Hepatocyte (in vitro differentiated cells): ENCODE measurements at regions not wholly inside any gene's neighbourhood (a gene's known extent, or its start where the extent isn't known, plus 50 kb on each side); places are given as distances from the start of the nearest gene placed in this dataset.
A peak's percentile ranks its signal among the peaks of the same experiment; 100 is the strongest.

ENCODE experiments used
- DNase-seq: peaks from one replicate; pipeline ENCODE4 v3.0.0-alpha.2; 2016; ENCODE audit warnings: low spot score
- H2AFZ ChIP-seq: fragments of 200-600 bp; sonication (generic); 2 replicates; pipeline ENCODE4 v1.6.0; 2016; ENCODE audit warnings: antibody characterized with exemption, mild to moderate bottlenecking
- H3K27ac ChIP-seq: fragments of 200-600 bp; sonication (generic); 2 replicates; pipeline ENCODE4 v1.5.1; 2016; ENCODE audit warnings: mild to moderate bottlenecking
- H3K27me3 ChIP-seq: fragments of 200-600 bp; sonication (generic); 2 replicates; pipeline ENCODE4 v1.6.1; 2016
- H3K36me3 ChIP-seq: fragments of 200-600 bp; sonication (generic); replicated peaks from 2 replicates; pipeline ENCODE4 v1.5.1; 2016; ENCODE audit warnings: low read depth; ENCODE audit not compliant: insufficient read depth
- H3K4me1 ChIP-seq: fragments of 200-600 bp; sonication (generic); 2 replicates; pipeline ENCODE4 v1.5.1; 2016; ENCODE audit warnings: mild to moderate bottlenecking, moderate library complexity; ENCODE audit not compliant: insufficient read depth
- H3K4me2 ChIP-seq: fragments of 200-600 bp; sonication (generic); 2 replicates; pipeline ENCODE4 v1.6.0; 2016
- H3K4me3 ChIP-seq: fragments of 200-600 bp; sonication (generic); 2 replicates; pipeline ENCODE4 v1.5.1; 2016; ENCODE audit warnings: mild to moderate bottlenecking
- H3K79me2 ChIP-seq: fragments of 200-600 bp; sonication (generic); 2 replicates; pipeline ENCODE4 v1.6.0; 2017; ENCODE audit warnings: mild to moderate bottlenecking
- H3K9me2 ChIP-seq: fragments of 200-600 bp; sonication (generic); replicated peaks from 2 replicates; pipeline ENCODE4 v1.6.0; 2017; ENCODE audit warnings: mild to moderate bottlenecking; ENCODE audit not compliant: insufficient read depth
- H3K9me3 ChIP-seq: fragments of 200-600 bp; sonication (generic); 2 replicates; pipeline ENCODE4 v1.5.1; 2016; ENCODE audit warnings: low read depth, mild to moderate bottlenecking
- H4K20me1 ChIP-seq: fragments of 200-600 bp; sonication (generic); 2 replicates; pipeline ENCODE4 v1.6.0; 2016; ENCODE audit warnings: mild to moderate bottlenecking; ENCODE audit not compliant: insufficient read depth, poor library complexity, severe bottlenecking
- CTCF ChIP-seq: fragments of 200-600 bp; sonication (generic); IDR thresholded peaks from 2 replicates; pipeline ENCODE4 v1.5.1; 2016; ENCODE audit warnings: antibody characterized with exemption, mild to moderate bottlenecking; ENCODE audit not compliant: poor library complexity
- EZH2 ChIP-seq: fragments of 200-600 bp; sonication (generic); IDR thresholded peaks from 2 replicates; pipeline ENCODE4 v1.6.1; 2016; ENCODE audit warnings: antibody characterized with exemption, mild to moderate bottlenecking, borderline replicate concordance
- EZH2phosphoT487 ChIP-seq: fragments of 200-600 bp; sonication (generic); IDR thresholded peaks from one replicate; pipeline ENCODE4 v1.6.1; 2018; ENCODE audit warnings: antibody characterized with exemption, mild to moderate bottlenecking, low read depth, moderate library complexity; ENCODE audit not compliant: unreplicated experiment, severe bottlenecking
- WGBS: methylation state at CpG from one replicate; pipeline ENCODE4 v1.1.6; 2016; ENCODE audit warnings: low lambda C conversion rate; ENCODE audit errors: missing lambda C conversion rate; 5-methylcytosine and 5-hydroxymethylcytosine counted together

GRCh38 chr5:68592351-68592750, 376.8 kb downstream of the PIK3R1 start:
- H4K20me1 ChIP-seq = no peaks in the 10 kb centered on the region
- H3K27ac ChIP-seq = no peak overlapping the region
- H3K4me3 ChIP-seq = no peak overlapping the region
- no peak for DNase-seq
- TF ChIP-seq EZH2 = no peak
- no peak for TF ChIP-seq EZH2phosphoT487
- no peak for TF ChIP-seq CTCF
- H3K4me1 ChIP-seq = peaks cover 10% of the 10 kb centered on the region
- no peaks in the 10 kb centered on the region for H3K9me2 ChIP-seq
- H3K79me2 ChIP-seq = no peaks in the 10 kb centered on the region
- H3K9me3 ChIP-seq = no peaks in the 10 kb centered on the region
- H3K36me3 ChIP-seq = no peaks in the 10 kb centered on the region
- WGBS = 93% methylated on average over 3 of the region's 3 CpGs
- H2AFZ ChIP-seq = no peak overlapping the region
- H3K27me3 ChIP-seq = no peaks in the 10 kb centered on the region
- H3K4me2 ChIP-seq = no peak overlapping the region

- no peaks in the 10 kb centered on the region for H3K27me3 ChIP-seq
- no peak overlapping the region for H2AFZ ChIP-seq
- H3K27ac ChIP-seq = no peak overlapping the region
- H4K20me1 ChIP-seq = no peaks in the 10 kb centered on the region
- no peaks in the 10 kb centered on the region for H3K9me2 ChIP-seq
- no peaks in the 10 kb centered on the region for H3K79me2 ChIP-seq
- no peaks in the 10 kb centered on the region for H3K36me3 ChIP-seq
- TF ChIP-seq CTCF (no peak), EZH2phosphoT487 (no peak), EZH2 (no peak)
- no peak for DNase-seq
- peak overlapping the region; percentile 13 for H3K4me2 ChIP-seq
- peaks cover 10% of the 10 kb centered on the region for H3K4me1 ChIP-seq
- no peaks in the 10 kb centered on the region for H3K9me3 ChIP-seq
- 52% methylated on average over 5 of the region's 5 CpGs for WGBS
- no peak overlapping the region for H3K4me3 ChIP-seq
Measured at GRCh38 chr5:68593211-68593671, 377.7 kb downstream of the PIK3R1 start.

GRCh38 chr5:68612972-68613371, 397.4 kb downstream of the PIK3R1 start:
- Histone ChIP-seq H3K27ac (no peak overlapping the region), H2AFZ (no peak overlapping the region), H3K4me2 (no peak overlapping the region), H4K20me1 (no peaks in the 10 kb centered on the region), H3K36me3 (no peaks in the 10 kb centered on the region), H3K9me2 (no peaks in the 10 kb centered on the region), H3K79me2 (no peaks in the 10 kb centered on the region), H3K9me3 (no peaks in the 10 kb centered on the region), H3K27me3 (no peaks in the 10 kb centered on the region), H3K4me3 (no peak overlapping the region), H3K4me1 (no peaks in the 10 kb centered on the region)
- no peak for DNase-seq
- TF ChIP-seq EZH2phosphoT487 (no peak), CTCF (no peak), EZH2 (no peak)
- WGBS = 88% methylated on average over 1 of the region's 1 CpG

- no peak overlapping the region for H3K4me3 ChIP-seq
- H3K36me3 ChIP-seq = no peaks in the 10 kb centered on the region
- H3K4me2 ChIP-seq = no peak overlapping the region
- no peaks in the 10 kb centered on the region for H4K20me1 ChIP-seq
- TF ChIP-seq CTCF (no peak), EZH2 (no peak), EZH2phosphoT487 (no peak)
- no peaks in the 10 kb centered on the region for H3K27me3 ChIP-seq
- H3K9me2 ChIP-seq = no peaks in the 10 kb centered on the region
- H3K9me3 ChIP-seq = no peaks in the 10 kb centered on the region
- no peaks in the 10 kb centered on the region for H3K4me1 ChIP-seq
- H2AFZ ChIP-seq = no peak overlapping the region
- H3K27ac ChIP-seq = no peak overlapping the region
- DNase-seq = no peak
- no peaks in the 10 kb centered on the region for H3K79me2 ChIP-seq
- WGBS = 85% methylated on average over 2 of the region's 2 CpGs
Measured at GRCh38 chr5:68618501-68618900, 402.9 kb downstream of the PIK3R1 start.
